Thyroid gland (tissue), 4 donors: ENCODE measurements at regions not wholly inside any gene's neighbourhood (a gene's known extent, or its start where the extent isn't known, plus 50 kb on each side); places are given as distances from the start of the nearest gene placed in this dataset.

Experiments
- DNase-seq, 2 donors: peaks; one replicate each; pipeline ENCODE4 v3.0.0-alpha.2; 2019
- H3K27ac ChIP-seq, 3 donors: fragments of 200-600 bp; sonication (generic); 1 replicate in 2 of 3; 2 replicates in 1 of 3; pipeline ENCODE4 v1.5.1; 2016 to 2019; ENCODE audit warnings: mild to moderate bottlenecking in 1 of 3, moderate library complexity in 1 of 3
- H3K27me3 ChIP-seq: fragments of 200-600 bp; sonication (generic); one replicate; pipeline ENCODE4 v1.5.1; 2019
- H3K36me3 ChIP-seq, 2 donors: fragments of 200-600 bp; sonication (generic); one replicate each; pipeline ENCODE4 v1.5.1; 2016 to 2019
- H3K4me1 ChIP-seq, 2 donors: fragments of 200-600 bp; sonication (generic); one replicate each; pipeline ENCODE4 v1.5.1; 2017 to 2019
- H3K4me3 ChIP-seq, 3 donors: fragments of 200-600 bp; sonication (generic); replicated peaks in 1 of 3; 1 replicate in 2 of 3; 2 replicates in 1 of 3; pipeline ENCODE4 v1.5.1; 2016; ENCODE audit warnings: mild to moderate bottlenecking in 1 of 3
- H3K9me3 ChIP-seq: fragments of 200-600 bp; sonication (generic); one replicate; pipeline ENCODE4 v1.5.1; 2017
- CTCF ChIP-seq, 6 experiments: fragments of 200-600 bp in 3 of 6; fragments of 450-650 bp in 3 of 6; sonication (generic) in 3 of 6; IDR thresholded peaks; one replicate each; pipeline ENCODE4 v1.5.1; 2016 to 2019; ENCODE audit warnings: antibody characterized with exemption in 6 of 6, mild to moderate bottlenecking in 2 of 6, inconsistent platforms in 1 of 6, moderate library complexity in 1 of 6
- POLR2A ChIP-seq, 2 donors: fragments of 450-650 bp; IDR thresholded peaks; one replicate each; pipeline ENCODE4 v1.6.1; 2017; ENCODE audit warnings: antibody characterized with exemption in 2 of 2, mild to moderate bottlenecking in 2 of 2, moderate library complexity in 1 of 2
- WGBS, 2 donors: methylation state at CpG; one replicate each; pipeline ENCODE4 v1.1.5; 2017; 5-methylcytosine and 5-hydroxymethylcytosine counted together
- intact Hi-C: fragments of 100-400 bp; cut with DNase I; formaldehyde crosslinking; loops from one replicate; pipeline ENCODE4 v1.15.1; 2023

- Histone ChIP-seq H3K36me3 (no peaks in the 10 kb centered on the region), H3K27ac (no peak overlapping the region), H3K4me1 (no peaks in the 10 kb centered on the region), H3K4me3 (no peak overlapping the region), H3K9me3 (no peaks in the 10 kb centered on the region), H3K27me3 (no peaks in the 10 kb centered on the region)
- intact Hi-C loops = no loop called here
- no peak for DNase-seq
- 60 to 68% methylated on average over 8 of the region's 8 CpGs for WGBS, 2 donors
- TF ChIP-seq POLR2A (IDR thresholded peaks at IDR 0.05) = no peak
- TF ChIP-seq CTCF (IDR thresholded peaks at IDR 0.05) = no peak
Observed at GRCh38 chr9:20023961-20024571, 235.2 kb upstream of the SLC24A2 start.

DNA sequence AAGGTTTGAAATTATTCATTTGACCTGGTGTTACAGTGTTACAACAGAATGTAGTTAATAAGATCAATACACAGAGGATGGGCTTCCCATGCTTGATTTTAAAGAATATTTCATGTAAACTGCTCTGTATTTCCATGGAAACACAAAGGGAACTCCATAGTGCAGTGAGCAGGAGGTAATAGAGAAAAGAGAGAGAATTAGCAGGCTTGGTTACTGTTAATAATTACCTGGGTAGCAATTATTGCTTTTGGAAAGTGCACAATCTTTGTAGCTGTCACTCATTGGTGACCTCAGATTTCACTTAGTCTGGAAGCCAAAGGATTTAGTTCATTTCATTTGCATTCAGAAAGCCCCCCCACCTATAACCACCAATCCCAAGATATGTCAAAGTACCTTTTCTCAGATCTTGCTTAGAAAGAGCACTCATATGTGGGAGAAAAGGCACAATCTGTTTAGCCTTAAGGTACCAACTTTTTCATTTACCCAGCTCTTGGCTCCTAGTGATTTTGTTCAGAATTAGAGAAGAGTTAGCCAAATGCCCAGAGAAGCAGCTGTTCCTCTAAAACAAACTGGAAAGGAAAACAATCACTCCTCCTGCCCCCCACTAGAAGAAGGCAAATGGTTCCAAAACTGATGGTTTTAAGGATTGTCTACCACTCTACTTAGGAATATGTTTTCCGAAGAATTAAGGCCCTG is 234.5 kb upstream of the SLC24A2 start:
- Histone ChIP-seq H3K27me3 (no peaks in the 10 kb centered on the region), H3K27ac (no peak overlapping the region), H3K9me3 (no peaks in the 10 kb centered on the region), H3K4me1 (no peaks in the 10 kb centered on the region), H3K36me3 (no peaks in the 10 kb centered on the region), H3K4me3 (no peak overlapping the region)
- WGBS, 2 donors = 77 to 82% methylated on average over 1 of the region's 1 CpG
- TF ChIP-seq POLR2A (IDR thresholded peaks at IDR 0.05) (no peak), CTCF (IDR thresholded peaks at IDR 0.05) (no peak)
- DNase-seq = no peak
- intact Hi-C loops = no loop called here

- no peak for DNase-seq
- Histone ChIP-seq H3K4me3 (no peak overlapping the region), H3K9me3 (no peaks in the 10 kb centered on the region), H3K36me3 (no peaks in the 10 kb centered on the region), H3K4me1 (no peaks in the 10 kb centered on the region), H3K27me3 (no peaks in the 10 kb centered on the region), H3K27ac (no peak overlapping the region)
- 88 to 93% methylated on average over 2 of the region's 2 CpGs for WGBS, 2 donors
- intact Hi-C loops = no loop called here
- TF ChIP-seq CTCF (IDR thresholded peaks at IDR 0.05) = no peak
- no peak for TF ChIP-seq POLR2A (IDR thresholded peaks at IDR 0.05)
Observed at GRCh38 chr9:20022410-20022809, 233.6 kb upstream of the SLC24A2 start.

DNA sequence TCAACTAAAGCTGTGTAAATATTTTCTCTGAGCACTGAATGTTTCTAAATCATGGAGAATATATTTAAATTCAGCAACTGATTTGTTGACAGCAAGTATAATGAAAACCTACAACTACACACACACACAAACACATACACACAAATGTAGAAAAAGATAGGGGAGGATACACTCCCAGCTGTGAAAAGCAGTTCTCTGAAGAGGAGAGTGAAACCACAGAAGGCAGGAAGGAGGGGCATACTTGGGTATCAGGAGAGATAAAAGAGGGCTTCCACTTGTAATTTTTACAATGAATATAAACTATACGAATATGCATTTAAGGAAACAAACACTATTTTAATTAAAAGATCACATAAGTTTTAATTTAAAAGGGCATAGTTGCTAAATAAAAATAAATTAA is 227.8 kb upstream of the SLC24A2 start:
- DNase-seq = no peak
- Histone ChIP-seq H3K27ac (no peak overlapping the region), H3K4me1 (no peaks in the 10 kb centered on the region), H3K27me3 (no peaks in the 10 kb centered on the region), H3K4me3 (no peak overlapping the region), H3K36me3 (no peaks in the 10 kb centered on the region), H3K9me3 (no peaks in the 10 kb centered on the region)
- intact Hi-C loops = no loop called here
- TF ChIP-seq POLR2A (IDR thresholded peaks at IDR 0.05) (no peak), CTCF (IDR thresholded peaks at IDR 0.05) (no peak)
- 90% methylated on average over 1 of the region's 1 CpG for whole genome bisulfite sequencing, 2 donors

- Histone ChIP-seq H3K27ac (no peak overlapping the region), H3K4me3 (no peak overlapping the region), H3K27me3 (no peaks in the 10 kb centered on the region), H3K4me1 (no peaks in the 10 kb centered on the region), H3K9me3 (no peaks in the 10 kb centered on the region), H3K36me3 (no peaks in the 10 kb centered on the region)
- TF ChIP-seq CTCF (IDR thresholded peaks at IDR 0.05) = no peak
- TF ChIP-seq POLR2A (IDR thresholded peaks at IDR 0.05) = no peak
- DNase-seq = no peak
- intact Hi-C loops = no loop called here
- WGBS, 2 donors = 71 to 79% methylated on average over 2 of the region's 2 CpGs
Observed at GRCh38 chr9:20015427-20015931, 226.6 kb upstream of the SLC24A2 start.
